HEK293 (cell line): ENCODE measurements at regions not wholly inside any gene's neighbourhood (a gene's known extent, or its start where the extent isn't known, plus 50 kb on each side); places are given as distances from the start of the nearest gene placed in this dataset.

Experiments used
- CTCF ChIA-PET: fragments of 350-600 bp; formaldehyde crosslinking; extraction: SDS; loops from one replicate; lab custom pipeline; 2021; ENCODE audit warnings: antibody characterized with exemption; lab: Yijun Ruan, JAX
- POLR2A ChIA-PET: fragments of 300-600 bp; formaldehyde crosslinking; extraction: SDS; loops from one replicate; lab custom pipeline; 2020; ENCODE audit warnings: antibody characterized with exemption, inconsistent platforms; lab: Yijun Ruan, JAX
- H3K27ac ChIP-seq: fragments of 200-500 bp; sonication (Bioruptor generic); 2 replicates; pipeline ENCODE4 v1.5.1; 2014; ENCODE audit warnings: low read depth, low read length, control low read depth, inconsistent platforms; ENCODE audit errors: extremely low read depth
- H3K36me3 ChIP-seq, 2 experiments: fragments of 200-500 bp in 1 of 2; sonication (Bioruptor generic) in 1 of 2; 1 replicate in 1 of 2; 2 replicates in 1 of 2; pipeline ENCODE4 v1.5.1; 2014 to 2017; ENCODE audit warnings: inconsistent platforms in 2 of 2, low read length in 2 of 2; ENCODE audit not compliant: control insufficient read depth in 2 of 2, insufficient read depth in 1 of 2
- H3K4me1 ChIP-seq: fragments of 200-500 bp; sonication (Bioruptor generic); 2 replicates; pipeline ENCODE4 v1.5.1; 2014; ENCODE audit warnings: mild to moderate bottlenecking, low read length, inconsistent platforms; ENCODE audit not compliant: control insufficient read depth, insufficient read depth
- H3K4me3 ChIP-seq: 2 replicates; pipeline ENCODE4 v1.5.1; 2011; ENCODE audit warnings: low read depth, mild to moderate bottlenecking, control low read depth, low read length, moderate library complexity
- H3K9me3 ChIP-seq: fragments of 200-500 bp; sonication (Bioruptor generic); 2 replicates; pipeline ENCODE4 v1.5.1; 2014; ENCODE audit warnings: low read depth, low read length, inconsistent platforms; ENCODE audit not compliant: control insufficient read depth, insufficient read depth
- ELK4 ChIP-seq: IDR thresholded peaks from 2 replicates; pipeline ENCODE4 v1.6.1; 2011; ENCODE audit warnings: mild to moderate bottlenecking, low read depth, low read length, borderline replicate concordance
- FEZF1 ChIP-seq: fragments of 450-650 bp; formaldehyde crosslinking; IDR thresholded peaks from 2 replicates; pipeline ENCODE4 v1.5.1; 2016; ENCODE audit warnings: missing biosample characterization, missing genetic modification characterization
- SCRT2 ChIP-seq: fragments of 450-650 bp; formaldehyde crosslinking; IDR thresholded peaks from 2 replicates; pipeline ENCODE4 v1.5.1; 2016; ENCODE audit warnings: missing biosample characterization, missing genetic modification characterization
- SP3 ChIP-seq: fragments of 450-650 bp; formaldehyde crosslinking; IDR thresholded peaks from 2 replicates; pipeline ENCODE4 v1.5.1; 2016; ENCODE audit warnings: missing biosample characterization, missing genetic modification characterization
- TSHZ1 ChIP-seq: fragments of 450-650 bp; formaldehyde crosslinking; IDR thresholded peaks from 2 replicates; pipeline ENCODE4 v1.5.1; 2016; ENCODE audit warnings: missing biosample characterization, missing genetic modification characterization, borderline replicate concordance
- WT1 ChIP-seq: fragments of 450-650 bp; formaldehyde crosslinking; IDR thresholded peaks from 2 replicates; pipeline ENCODE4 v1.5.1; 2016; ENCODE audit warnings: missing biosample characterization, missing genetic modification characterization
- ZFP69B ChIP-seq: fragments of 450-650 bp; formaldehyde crosslinking; IDR thresholded peaks from 2 replicates; pipeline ENCODE4 v1.5.1; 2016; ENCODE audit warnings: missing biosample characterization, missing genetic modification characterization
- ZIC2 ChIP-seq: fragments of 450-650 bp; formaldehyde crosslinking; IDR thresholded peaks from 2 replicates; pipeline ENCODE4 v1.5.1; 2016; ENCODE audit warnings: missing biosample characterization, missing genetic modification characterization
- ZNF114 ChIP-seq: fragments of 450-650 bp; formaldehyde crosslinking; IDR thresholded peaks from 2 replicates; pipeline ENCODE4 v1.5.0; 2017; ENCODE audit warnings: missing biosample characterization, missing genetic modification characterization
- ZNF2 ChIP-seq: fragments of 450-650 bp; formaldehyde crosslinking; IDR thresholded peaks from 2 replicates; pipeline ENCODE4 v1.5.1; 2016; ENCODE audit warnings: missing biosample characterization, missing genetic modification characterization
- ZNF274 ChIP-seq, 2 experiments: fragments of 200-500 bp in 1 of 2; fragments of 450-650 bp in 1 of 2; sonication (Bioruptor generic) in 1 of 2; formaldehyde crosslinking in 1 of 2; IDR thresholded peaks; 2 replicates each; pipeline versions ENCODE4 v1.5.1 to v1.6.1; 2014 to 2016; ENCODE audit warnings: borderline replicate concordance in 1 of 2, inconsistent platforms in 1 of 2, low read length in 1 of 2, missing biosample characterization in 1 of 2, missing genetic modification characterization in 1 of 2
- ZNF518A ChIP-seq: fragments of 450-650 bp; formaldehyde crosslinking; conservative IDR thresholded peaks from 2 replicates; pipeline ENCODE4 v1.5.1; 2016; ENCODE audit warnings: low read depth, missing biosample characterization, missing genetic modification characterization
- ZNF558 ChIP-seq: fragments of 450-650 bp; formaldehyde crosslinking; IDR thresholded peaks from 2 replicates; pipeline ENCODE4 v1.5.1; 2016; ENCODE audit warnings: missing biosample characterization, missing genetic modification characterization
- ZNF580 ChIP-seq: fragments of 450-650 bp; formaldehyde crosslinking; IDR thresholded peaks from 2 replicates; pipeline ENCODE4 v1.5.1; 2016; ENCODE audit warnings: missing biosample characterization, missing genetic modification characterization
- ZNF623 ChIP-seq: fragments of 450-650 bp; formaldehyde crosslinking; IDR thresholded peaks from 2 replicates; pipeline ENCODE4 v1.5.1; 2016; ENCODE audit warnings: missing biosample characterization, missing genetic modification characterization
- ZNF791 ChIP-seq: fragments of 450-650 bp; formaldehyde crosslinking; IDR thresholded peaks from 2 replicates; pipeline ENCODE4 v1.5.1; 2016; ENCODE audit warnings: missing biosample characterization, missing genetic modification characterization

GRCh38 chr14:22184830-22185168 lies 404.2 kb downstream of the DAD1 start:
- H3K27ac ChIP-seq, result no peak overlapping the region
- H3K36me3 ChIP-seq, result no peaks in the 10 kb centered on the region
- H3K9me3 ChIP-seq, result no peaks in the 10 kb centered on the region
- TF ChIP-seq ZNF274 (IDR thresholded peaks at IDR 0.05; ENCODE audit: low read length), result no peak
- no peak for TF ChIP-seq ZNF274 (tag by site-specific recombination; IDR thresholded peaks at IDR 0.05; ENCODE audit: borderline replicate concordance)
- no peak for TF ChIP-seq FEZF1 (tag by site-specific recombination)
- no peak for TF ChIP-seq SP3 (tag by site-specific recombination)
- no peak for TF ChIP-seq ZNF558
- TF ChIP-seq TSHZ1 (tag by site-specific recombination), result no peak
- TF ChIP-seq ZNF2 (tag by site-specific recombination), result no peak
- TF ChIP-seq ELK4, result no peak
- TF ChIP-seq WT1 (tag by site-specific recombination), result no peak
- TF ChIP-seq ZIC2 (tag by site-specific recombination), result no peak
- TF ChIP-seq ZNF114 (tag by site-specific recombination), result no peak
- no peak for TF ChIP-seq ZNF518A
- TF ChIP-seq ZNF791 (tag by site-specific recombination), result no peak
- no peak for TF ChIP-seq ZNF623 (tag by site-specific recombination)
- TF ChIP-seq ZFP69B (tag by site-specific recombination), result no peak
- TF ChIP-seq SCRT2 (tag by site-specific recombination), result no peak
- TF ChIP-seq ZNF580, result no peak
- ChIA-PET CTCF (interaction anchor here (0.6 to 1.8 kb wide), 6 partner anchors 12 to 205 kb away, joined by 3 to 6 read pairs (median 5); no protein-coding TSS in a partner anchor), POLR2A (no interaction called here)
- H3K4me3 ChIP-seq, result no peak overlapping the region
- H3K4me1 ChIP-seq, result no peaks in the 10 kb centered on the region
